ENCODE measurements at regions not wholly inside any gene's neighbourhood (a gene's known extent, or its start where the extent isn't known, plus 50 kb on each side); places are given as distances from the start of the nearest gene placed in this dataset.

DNA sequence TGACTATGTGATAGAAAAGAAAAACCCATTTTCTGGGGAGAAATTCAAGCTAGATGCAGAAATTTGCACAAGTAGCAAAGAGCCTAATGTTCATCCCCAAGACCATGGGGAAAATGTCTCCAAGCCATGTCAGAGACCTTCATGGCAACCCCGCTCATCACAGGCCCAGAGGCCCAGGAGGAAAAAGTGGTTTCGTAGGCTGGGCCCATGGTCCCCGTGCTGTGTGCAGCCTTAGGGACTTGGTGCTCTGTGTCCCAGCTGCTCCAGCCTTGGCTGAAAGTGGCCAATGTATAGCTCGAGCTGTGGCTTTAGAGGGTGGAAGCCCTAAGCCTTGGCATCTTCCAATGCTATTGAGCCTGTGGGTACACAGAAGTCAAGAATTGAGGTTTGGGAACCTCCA is 711.2 kb upstream of the ZNF608 start:
- TF ChIP-seq, protein P1, sequence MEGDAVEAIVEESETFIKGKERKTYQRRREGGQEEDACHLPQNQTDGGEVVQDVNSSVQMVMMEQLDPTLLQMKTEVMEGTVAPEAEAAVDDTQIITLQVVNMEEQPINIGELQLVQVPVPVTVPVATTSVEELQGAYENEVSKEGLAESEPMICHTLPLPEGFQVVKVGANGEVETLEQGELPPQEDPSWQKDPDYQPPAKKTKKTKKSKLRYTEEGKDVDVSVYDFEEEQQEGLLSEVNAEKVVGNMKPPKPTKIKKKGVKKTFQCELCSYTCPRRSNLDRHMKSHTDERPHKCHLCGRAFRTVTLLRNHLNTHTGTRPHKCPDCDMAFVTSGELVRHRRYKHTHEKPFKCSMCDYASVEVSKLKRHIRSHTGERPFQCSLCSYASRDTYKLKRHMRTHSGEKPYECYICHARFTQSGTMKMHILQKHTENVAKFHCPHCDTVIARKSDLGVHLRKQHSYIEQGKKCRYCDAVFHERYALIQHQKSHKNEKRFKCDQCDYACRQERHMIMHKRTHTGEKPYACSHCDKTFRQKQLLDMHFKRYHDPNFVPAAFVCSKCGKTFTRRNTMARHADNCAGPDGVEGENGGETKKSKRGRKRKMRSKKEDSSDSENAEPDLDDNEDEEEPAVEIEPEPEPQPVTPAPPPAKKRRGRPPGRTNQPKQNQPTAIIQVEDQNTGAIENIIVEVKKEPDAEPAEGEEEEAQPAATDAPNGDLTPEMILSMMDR (IDR thresholded peaks at IDR 0.05): no peak
- TF ChIP-seq, protein P2, sequence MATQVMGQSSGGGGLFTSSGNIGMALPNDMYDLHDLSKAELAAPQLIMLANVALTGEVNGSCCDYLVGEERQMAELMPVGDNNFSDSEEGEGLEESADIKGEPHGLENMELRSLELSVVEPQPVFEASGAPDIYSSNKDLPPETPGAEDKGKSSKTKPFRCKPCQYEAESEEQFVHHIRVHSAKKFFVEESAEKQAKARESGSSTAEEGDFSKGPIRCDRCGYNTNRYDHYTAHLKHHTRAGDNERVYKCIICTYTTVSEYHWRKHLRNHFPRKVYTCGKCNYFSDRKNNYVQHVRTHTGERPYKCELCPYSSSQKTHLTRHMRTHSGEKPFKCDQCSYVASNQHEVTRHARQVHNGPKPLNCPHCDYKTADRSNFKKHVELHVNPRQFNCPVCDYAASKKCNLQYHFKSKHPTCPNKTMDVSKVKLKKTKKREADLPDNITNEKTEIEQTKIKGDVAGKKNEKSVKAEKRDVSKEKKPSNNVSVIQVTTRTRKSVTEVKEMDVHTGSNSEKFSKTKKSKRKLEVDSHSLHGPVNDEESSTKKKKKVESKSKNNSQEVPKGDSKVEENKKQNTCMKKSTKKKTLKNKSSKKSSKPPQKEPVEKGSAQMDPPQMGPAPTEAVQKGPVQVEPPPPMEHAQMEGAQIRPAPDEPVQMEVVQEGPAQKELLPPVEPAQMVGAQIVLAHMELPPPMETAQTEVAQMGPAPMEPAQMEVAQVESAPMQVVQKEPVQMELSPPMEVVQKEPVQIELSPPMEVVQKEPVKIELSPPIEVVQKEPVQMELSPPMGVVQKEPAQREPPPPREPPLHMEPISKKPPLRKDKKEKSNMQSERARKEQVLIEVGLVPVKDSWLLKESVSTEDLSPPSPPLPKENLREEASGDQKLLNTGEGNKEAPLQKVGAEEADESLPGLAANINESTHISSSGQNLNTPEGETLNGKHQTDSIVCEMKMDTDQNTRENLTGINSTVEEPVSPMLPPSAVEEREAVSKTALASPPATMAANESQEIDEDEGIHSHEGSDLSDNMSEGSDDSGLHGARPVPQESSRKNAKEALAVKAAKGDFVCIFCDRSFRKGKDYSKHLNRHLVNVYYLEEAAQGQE (IDR thresholded peaks at IDR 0.05): no peak
- TF ChIP-seq FOSL2 (IDR thresholded peaks at IDR 0.05): no peak
- TF ChIP-seq FOSL2 (CRISPR knock-in tag; IDR thresholded peaks at IDR 0.05): no peak
- no peak for TF ChIP-seq CEBPB (IDR thresholded peaks at IDR 0.05)
- TF ChIP-seq, protein P3, sequence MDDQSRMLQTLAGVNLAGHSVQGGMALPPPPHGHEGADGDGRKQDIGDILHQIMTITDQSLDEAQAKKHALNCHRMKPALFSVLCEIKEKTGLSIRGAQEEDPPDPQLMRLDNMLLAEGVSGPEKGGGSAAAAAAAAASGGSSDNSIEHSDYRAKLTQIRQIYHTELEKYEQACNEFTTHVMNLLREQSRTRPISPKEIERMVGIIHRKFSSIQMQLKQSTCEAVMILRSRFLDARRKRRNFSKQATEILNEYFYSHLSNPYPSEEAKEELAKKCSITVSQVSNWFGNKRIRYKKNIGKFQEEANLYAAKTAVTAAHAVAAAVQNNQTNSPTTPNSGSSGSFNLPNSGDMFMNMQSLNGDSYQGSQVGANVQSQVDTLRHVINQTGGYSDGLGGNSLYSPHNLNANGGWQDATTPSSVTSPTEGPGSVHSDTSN (IDR thresholded peaks at IDR 0.05): no peak
- TF ChIP-seq EP300 (IDR thresholded peaks at IDR 0.05): no peak
- TF ChIP-seq, protein P4, sequence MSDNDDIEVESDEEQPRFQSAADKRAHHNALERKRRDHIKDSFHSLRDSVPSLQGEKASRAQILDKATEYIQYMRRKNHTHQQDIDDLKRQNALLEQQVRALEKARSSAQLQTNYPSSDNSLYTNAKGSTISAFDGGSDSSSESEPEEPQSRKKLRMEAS (IDR thresholded peaks at IDR 0.05): no peak
- TF ChIP-seq RNF2 (IDR thresholded peaks at IDR 0.05; ENCODE audit: borderline replicate concordance, low read depth): no peak
- TF ChIP-seq RAD21 (conservative IDR thresholded peaks at IDR 0.05 in 1 of 2, IDR thresholded peaks at IDR 0.05 in 1 of 2): no peak
- no peak for TF ChIP-seq CHD2 (IDR thresholded peaks at IDR 0.05; ENCODE audit: low read length, partially characterized antibody)
